ENCODE measurements at regions not wholly inside any gene's neighbourhood (a gene's known extent, or its start where the extent isn't known, plus 50 kb on each side); places are given as distances from the start of the nearest gene placed in this dataset.

GRCh38 chr6:27139756-27140579 lies 107.5 kb upstream of the PRSS16 start:
- TF ChIP-seq CTCF (IDR thresholded peaks at IDR 0.05) (no peak), POLR2A (IDR thresholded peaks at IDR 0.05) (no peak)

Measured in thyroid gland (tissue), 4 donors.